GM18507 (cell line): ENCODE measurements at regions not wholly inside any gene's neighbourhood (a gene's known extent, or its start where the extent isn't known, plus 50 kb on each side); places are given as distances from the start of the nearest gene placed in this dataset.

Source experiments
- DNase-seq: peaks from one replicate; pipeline ENCODE4 v3.0.0; 2011; ENCODE audit warnings: low read depth; ENCODE audit not compliant: insufficient read length; ENCODE audit errors: extremely low spot score
- FAIRE-seq: peaks from 2 replicates; lab custom pipeline; 2011; peaks lifted over from hg19 to GRCh38; lab: Jason Lieb, UNC

DNA sequence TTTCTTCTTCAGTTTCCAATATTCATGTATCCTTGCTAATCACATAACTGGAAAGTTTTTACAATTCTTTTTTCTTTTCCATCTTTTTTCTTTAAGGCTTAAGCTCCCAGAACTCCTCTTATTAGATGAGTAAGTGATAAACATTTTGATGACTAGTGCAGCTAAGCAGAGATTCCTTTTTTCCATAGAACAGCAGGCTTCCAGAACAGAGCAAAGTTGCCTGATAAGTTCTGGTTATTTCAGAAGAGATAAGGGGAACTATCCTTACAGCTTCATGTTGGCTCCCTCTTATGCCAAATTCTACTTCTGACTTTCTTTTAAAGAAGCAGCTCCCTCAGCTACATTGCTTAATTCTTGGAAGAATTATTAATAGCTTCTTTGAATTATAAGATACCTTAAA lies 194.7 kb upstream of the FAR2 start:
- FAIRE-seq = no peak
- no peak for DNase-seq

DNA sequence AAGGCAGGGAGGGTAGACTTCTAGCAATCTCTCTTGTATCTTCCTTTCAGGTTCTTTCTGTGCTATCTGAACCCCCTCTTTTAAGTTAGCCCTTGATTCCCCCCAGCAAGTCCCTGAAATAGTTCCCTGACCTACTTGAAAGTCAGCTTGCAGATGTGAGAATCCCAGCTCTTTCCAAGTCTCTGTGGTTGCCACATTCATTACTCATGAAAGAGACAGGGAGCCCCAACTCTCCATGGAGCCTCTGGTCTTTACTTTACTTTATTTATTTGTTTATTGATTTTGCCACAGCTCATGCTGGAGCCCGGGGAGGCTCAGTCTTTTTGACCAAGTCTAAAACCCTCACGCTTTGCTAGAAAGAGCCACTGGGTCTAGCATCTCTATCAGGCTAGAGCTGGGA lies 193.6 kb upstream of the FAR2 start:
- DNase-seq = no peak
- FAIRE-seq = no peak

DNA sequence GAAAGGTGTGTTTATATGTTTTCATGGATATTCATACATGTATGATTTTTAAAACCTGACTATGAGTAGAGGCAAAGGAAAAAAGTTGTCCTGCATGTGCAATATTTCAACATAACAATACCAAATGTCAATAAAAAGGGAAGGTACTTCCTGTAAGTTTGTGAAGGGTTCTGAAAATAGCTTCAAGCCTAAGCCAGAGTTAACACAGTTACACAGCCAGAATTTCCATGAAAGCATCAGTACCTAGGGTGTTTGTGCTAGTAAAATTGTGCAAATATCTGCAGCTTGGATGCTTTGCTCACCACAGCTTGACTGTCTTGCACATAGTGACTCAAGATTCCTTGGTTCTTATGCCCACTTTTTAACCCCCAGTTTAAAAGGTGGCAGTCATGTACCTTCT lies 193.1 kb upstream of the FAR2 start:
- no peak for FAIRE-seq

DNA sequence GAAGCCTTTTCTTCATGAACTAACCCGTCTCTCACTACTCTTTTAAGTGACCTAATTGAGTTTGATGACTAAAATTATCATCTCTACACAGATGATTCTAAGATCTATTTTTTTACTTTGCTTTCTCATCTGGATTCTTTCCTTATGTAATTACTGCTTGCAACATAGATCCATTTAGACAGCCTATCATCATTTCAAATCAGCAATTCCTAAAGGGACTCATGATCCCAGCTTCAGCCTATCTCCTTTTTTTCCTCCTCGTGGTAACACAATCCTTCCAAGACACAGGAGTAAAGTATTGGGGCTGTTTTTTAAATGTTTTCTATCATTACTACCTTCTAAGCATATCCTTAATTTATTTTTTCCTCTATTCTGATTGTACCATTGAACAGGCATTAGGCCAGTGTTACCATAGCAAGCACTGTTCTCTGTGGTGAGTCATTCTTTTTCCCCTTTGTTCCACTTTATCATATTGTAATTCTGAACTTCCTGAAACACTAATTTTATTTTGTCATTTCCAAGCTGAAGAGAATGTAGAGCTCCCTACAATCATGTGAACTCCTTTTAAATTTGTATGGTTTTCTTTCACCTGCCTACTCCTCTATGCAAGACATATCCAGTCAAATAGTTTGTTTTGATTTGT lies 190.4 kb upstream of the FAR2 start:
- FAIRE-seq = no peak

More for the DNA sequence above, 193.1 kb upstream of the FAR2 start:
- no peak for DNase-seq

DNA sequence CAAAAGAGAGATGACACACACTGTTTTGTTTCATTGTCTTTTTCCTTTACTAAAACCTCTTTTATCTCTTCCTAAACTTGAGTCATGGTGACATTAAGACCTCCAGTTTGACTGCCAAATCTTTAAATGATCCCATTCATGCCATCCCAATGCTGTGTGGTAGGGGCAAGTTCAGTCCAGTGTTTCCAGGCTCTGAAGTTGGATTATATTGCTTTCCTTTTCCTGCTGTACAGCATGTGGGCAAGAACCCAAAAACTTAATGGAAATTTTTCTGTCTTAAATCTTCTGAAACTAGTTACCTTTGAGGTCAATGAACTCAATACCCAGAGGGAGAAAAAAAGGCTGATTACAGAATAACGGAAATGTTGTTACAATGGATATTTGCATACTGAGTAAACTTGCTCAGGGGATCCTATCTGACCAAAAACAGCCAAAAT lies 187.1 kb upstream of the FAR2 start:
- no peak for DNase-seq
- FAIRE-seq = no peak

More for the DNA sequence above, 190.4 kb upstream of the FAR2 start:
- no peak for DNase-seq

DNA sequence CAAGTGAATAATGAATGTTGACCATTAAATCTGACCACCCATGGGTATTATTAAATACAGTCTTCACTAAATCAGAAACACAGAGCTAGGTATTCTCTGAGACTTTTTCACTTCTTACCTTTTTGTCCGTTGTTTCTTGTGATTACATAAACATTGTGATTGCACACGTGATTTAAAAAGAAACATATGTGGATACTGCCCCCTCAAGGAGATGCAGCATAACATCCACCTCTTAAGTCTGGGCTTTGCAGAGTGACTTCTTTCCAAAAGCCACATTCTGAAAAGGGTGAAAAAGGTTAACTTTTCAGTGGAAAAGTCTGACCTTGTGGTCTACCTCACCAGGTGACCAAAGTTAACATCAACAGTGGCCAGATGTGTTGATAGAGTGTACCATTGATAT lies 185.5 kb upstream of the FAR2 start:
- FAIRE-seq (no peak), DNase-seq (no peak)

DNA sequence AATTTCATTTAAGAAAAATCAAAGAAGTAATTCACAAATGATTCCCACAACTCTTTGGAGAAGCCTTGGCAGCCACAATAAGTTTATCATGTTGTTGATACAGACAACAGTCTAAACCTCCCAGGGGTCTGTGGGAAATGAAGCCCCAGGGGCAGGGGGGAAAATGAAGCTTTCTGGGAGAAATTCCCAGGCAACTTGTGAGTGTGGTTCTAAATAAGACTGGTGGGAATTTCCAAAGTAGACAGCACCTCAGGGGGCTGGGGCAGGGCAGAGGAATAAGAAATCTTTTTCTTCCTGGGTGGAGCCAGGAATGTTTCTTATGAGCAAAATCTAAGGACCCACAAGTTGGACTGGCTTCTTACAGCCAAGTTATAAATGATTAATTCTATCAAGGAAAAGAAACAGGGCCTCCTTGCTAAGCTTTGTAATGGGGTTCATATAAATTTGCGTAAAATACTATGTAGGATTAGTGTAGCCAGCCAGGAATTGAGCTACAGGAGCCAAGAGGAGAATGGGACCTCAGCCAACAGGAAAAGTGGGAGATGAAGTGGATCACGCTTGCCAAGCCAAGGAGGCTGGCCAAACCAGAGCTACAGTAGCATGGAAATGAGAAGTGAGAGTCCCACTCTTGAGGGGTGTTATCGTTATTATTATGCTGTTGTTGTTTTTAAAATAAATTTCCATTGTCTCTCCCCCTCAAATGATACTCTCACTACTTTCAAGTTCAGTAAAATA lies 182.9 kb upstream of the FAR2 start:
- no peak for FAIRE-seq
- no peak for DNase-seq

DNA sequence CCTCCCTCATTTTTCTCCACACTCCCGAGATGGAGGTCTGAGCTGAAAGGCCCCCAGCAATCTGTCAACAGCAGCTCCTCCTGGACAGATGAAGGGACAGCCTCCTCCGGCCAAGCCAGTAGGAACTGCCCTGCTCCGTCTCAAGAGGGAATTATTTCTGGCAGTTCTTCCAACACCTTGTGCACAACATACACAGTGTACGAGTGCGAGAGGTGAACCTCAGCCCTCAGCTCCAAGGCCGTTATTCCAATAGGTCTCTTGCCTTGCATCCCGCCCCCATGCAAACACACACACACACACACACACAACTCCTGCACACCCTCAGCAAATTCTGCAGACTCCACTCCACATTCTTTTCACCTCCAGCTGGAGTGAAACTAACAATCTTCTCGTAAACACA lies 181.7 kb upstream of the FAR2 start:
- FAIRE-seq (no peak), DNase-seq (no peak)

DNA sequence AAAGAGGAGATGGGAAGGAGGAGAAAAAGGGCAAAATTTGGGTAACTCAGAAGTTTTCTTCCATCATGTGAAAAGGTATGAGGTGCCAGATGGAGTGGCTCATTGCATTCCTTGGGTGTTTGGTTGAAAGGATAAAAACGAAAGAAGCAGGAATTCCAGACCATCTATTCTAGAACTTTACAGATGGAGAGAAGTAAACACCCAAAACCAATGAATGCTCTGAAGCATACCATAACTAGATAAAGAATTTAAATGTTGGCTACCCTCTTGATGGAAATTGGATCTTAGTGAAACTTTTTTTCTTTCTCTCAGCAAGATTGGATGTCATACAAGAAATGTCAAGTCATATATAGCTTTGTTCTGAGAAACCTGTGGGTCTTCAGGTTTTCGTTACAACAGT lies 175.6 kb upstream of the FAR2 start:
- no peak for FAIRE-seq

DNA sequence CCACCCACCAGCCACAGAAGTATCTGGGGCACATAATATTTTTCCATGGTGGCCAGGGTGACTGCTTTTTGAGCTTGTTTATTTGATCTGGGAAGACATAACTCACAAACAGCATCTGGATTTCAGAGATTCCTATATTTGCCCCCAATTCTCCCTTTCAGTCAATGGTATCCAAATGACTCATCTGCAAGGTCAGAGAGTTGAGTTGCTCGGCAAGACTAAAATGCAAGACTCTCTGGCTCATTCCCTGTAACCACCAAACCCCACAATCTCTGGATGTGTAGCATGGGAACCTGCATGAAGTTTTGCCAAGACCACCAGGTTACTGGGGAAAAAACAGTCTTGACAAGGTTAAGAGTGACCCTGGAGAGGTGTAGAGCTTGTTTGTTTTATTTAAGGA lies 174.9 kb upstream of the FAR2 start:
- FAIRE-seq (no peak), DNase-seq (no peak)

More for the DNA sequence above, 175.6 kb upstream of the FAR2 start:
- DNase-seq = no peak

DNA sequence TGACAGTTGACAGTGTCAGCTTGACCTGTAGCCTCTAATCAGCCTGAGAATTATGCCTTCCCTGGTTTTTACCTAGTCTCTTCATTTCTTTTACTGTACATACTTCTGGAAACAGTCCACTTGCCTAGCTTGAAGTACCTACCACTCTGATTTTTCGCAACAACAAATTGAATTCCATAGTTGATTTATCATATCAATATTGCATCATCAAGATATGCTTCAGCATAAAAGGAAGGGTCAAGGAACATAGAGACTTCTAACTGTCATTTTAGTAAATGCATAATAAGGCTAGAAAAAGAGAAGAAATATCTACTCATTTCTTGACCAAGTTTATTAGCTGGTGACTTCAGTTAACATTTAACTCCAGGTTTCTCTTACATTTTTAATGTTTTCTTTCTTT lies 174.2 kb upstream of the FAR2 start:
- FAIRE-seq = no peak

DNA sequence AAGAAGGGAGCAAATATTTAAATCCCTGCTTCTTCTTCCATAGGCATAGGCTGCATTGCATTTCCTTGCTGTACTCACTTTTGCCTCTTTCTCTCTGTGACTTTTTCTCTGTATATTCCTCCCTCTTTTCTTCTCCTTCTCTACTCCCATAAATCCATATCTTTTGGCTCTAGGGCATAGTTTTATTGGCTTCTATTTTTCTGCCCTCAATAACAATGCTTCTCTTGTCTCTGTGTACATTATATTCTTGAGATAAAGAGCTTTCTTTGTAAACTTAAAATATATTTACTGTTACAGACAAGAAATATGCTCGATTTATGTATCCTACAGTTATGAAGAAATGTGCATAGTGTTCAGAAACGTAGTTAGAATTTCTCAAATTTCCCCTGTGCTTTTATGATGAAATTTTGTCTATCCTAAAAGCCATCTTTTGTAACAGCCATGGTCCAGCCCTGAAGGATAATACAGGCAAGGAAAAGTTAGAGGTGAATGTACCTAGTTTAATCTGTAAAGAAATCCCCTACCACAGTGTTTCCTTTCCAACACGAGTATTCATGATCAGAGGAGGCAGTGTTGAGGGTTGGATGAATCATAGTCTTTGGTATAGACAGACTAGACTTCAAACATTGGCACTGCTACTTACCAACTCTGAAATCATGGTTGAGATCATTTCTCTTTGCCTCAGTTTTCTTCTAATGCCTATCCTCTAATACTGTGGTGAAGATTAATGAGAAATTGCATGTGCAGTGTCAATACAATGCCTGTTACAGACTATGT lies 173.3 kb upstream of the FAR2 start:
- no peak for FAIRE-seq
- DNase-seq = no peak

More for the DNA sequence above, 174.2 kb upstream of the FAR2 start:
- no peak for DNase-seq

DNA sequence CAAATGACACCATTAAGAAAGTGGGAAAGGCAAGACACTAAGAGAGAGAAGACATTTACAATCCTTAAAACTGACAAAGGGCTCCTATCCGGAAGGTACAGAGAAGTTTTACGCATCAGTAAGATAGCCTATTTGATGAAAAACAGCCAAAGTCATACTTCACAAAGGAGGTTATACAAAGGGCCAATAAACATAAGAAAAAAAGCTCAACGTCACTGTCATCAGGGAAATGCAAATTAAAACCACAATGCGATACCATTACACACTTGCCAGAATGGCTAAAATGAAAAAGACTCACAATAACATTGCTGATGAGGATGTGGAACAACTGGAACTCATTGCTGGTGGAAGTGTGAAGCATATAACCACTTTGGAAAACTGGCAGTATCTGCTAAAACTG lies 168.6 kb upstream of the FAR2 start:
- no peak for FAIRE-seq
- DNase-seq = no peak

DNA sequence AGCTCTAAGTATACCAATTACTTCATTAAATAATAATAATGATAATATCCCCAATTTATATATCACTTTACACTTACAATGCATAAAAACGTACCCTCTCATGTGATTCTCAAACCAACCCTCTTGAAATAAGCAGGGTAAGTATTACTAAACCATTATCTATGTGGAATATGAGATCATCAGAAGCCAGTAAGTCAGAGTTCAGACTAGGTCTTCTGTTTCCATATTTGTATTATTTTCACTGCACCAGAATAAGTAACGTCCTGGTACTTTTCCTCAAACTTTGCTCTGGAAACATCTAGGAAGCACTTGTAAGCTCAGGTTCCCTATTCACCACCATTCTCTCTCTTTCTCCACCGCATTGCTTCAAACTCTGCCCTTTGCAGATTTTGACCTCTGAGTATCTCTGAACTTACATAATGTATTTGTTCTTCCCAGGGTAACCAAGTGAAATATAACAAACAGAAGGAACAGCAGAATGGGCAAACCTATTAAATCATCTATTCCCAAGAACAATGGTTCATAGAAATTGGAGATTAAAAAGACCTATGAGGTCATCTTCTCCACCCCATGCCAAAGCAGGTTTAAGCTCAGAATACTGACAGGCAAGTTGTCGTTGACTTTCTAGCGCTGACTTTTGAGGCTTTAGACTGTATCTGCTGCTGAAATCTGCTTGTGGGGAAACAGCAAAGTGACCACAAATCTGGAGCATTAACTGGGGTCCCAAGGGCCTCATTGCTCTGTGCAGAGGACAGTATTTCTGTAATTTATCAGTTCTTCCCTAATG lies 161.3 kb upstream of the FAR2 start:
- FAIRE-seq (no peak), DNase-seq (no peak)

DNA sequence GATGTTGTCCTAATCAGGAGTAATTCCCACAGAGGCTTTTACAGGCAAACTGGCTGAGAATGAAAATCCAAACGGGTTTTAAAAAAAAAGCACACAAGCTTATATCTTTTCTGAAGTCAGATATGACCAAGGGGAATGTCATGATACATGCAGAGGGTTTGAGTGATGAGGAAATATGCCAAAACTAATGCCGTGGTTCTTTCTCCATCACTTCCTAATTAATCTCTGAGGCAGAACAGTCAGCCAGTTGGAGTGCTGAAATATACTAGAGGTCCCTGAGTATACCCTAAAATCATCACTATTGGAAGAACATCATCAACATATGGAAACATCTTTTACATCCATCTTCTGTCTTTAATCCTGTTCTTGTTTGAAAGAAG lies 160.8 kb upstream of the FAR2 start:
- FAIRE-seq (no peak), DNase-seq (no peak)

DNA sequence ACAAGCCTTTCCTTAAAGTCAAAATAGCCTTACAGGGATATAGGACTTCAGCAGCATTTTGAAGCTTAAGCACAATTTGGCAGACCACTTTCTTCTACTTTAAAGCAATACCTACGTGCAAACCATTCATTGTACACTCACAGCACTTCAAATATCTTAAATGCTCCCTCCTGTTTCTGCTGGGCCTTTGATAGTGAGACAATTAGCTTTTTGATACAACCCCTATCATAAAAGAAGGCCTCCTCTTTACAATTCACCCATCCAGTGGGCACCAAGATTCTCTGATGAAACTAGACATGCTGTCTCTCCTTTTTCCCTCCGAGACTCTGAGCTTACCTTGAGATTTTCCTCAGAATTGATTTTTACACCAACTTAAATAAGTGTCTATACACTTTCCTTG lies 157.5 kb upstream of the FAR2 start:
- FAIRE-seq (no peak), DNase-seq (no peak)

DNA sequence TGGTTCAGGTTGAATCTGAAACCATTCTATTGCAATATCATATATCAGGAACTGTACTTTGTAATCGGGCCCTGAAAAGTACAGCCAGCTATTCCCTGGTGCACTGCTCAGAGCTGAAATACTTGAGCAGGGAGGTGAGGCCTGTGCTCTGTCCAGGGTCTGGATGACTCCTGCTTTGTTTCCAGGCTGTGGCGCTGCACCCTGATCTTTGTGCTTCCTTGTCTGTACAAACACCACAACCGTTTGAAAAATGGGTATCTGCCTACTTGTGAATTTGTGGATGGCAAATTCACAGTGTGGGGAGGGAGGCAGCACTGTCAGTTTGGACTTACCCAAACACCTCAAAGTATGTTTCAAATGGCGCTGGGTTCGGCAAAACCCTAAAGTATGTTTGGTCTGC lies 155.4 kb upstream of the FAR2 start:
- FAIRE-seq = no peak
- no peak for DNase-seq

DNA sequence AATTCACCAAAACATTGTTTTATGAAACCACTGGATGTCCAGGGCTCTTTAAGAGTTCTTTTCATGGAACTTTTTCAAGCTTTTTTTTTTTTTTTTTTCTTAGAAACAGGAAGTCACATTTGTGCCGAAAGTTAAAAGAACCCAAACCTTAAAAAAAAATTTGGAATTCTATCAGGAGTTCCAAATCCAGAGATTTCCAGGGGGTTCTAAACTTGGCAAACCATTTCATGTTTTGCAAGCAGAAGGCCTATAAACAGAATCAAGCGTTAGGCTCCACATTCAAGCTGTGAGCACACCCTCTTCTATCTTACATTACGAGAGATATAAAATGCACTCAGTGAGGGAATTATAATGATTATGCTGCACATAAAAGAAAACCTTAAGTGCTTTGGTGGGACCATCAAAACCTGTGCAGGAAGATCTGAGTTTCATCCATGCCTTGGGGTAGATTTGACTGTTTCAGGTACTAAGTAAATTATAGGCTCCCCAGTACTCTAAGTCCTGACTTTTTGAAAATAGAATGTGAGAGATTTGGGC lies 154.8 kb upstream of the FAR2 start:
- no peak for FAIRE-seq
- no peak for DNase-seq

DNA sequence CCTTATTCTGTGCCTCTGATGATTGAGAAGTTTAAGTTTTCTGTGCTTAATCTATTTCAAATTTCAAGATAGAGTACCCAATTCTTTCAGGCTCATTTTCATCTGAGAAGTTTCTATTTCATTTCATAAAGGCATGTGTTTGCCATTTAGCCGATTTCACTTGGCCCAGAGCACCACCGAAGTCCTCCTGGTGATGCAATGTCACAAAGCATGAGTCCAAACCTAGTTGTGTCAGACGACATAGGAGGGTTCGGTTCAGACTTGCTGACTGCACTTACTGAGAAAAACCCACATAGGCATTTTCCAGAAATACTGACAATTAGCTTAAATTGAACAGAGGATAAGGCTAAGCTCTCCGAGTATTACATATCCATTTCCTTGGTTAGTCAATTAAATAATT lies 152.4 kb upstream of the FAR2 start:
- FAIRE-seq = no peak
- no peak for DNase-seq

DNA sequence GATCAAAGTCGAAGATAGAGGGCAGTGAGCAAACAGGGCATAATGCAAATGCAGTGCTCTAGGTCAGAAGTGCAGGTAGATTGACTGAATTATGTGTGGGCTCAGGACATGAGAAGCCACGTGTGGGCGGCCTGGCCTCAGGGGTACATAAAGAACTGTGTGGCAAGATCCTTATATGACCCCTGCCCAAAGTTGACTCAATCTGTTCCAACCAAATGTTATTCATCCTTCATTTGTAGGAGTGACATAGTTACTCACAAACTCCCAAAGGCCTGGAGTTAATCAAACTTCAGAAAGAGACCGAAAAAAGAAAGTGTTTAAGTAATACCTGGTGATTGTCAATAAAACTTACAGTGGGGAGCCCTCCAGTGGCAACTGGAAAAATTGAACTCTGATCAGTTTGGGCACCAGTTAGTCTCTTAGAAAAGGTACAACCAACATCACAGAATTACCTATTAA lies 150.4 kb upstream of the FAR2 start:
- FAIRE-seq (peak; percentile 62), DNase-seq (no peak)
